ENCODE measurements at regions not wholly inside any gene's neighbourhood (a gene's known extent, or its start where the extent isn't known, plus 50 kb on each side); places are given as distances from the start of the nearest gene placed in this dataset.
"Not testable (repeated sequence)": the region's sequence is repeated elsewhere in the genome, so short reads cannot be mapped to it uniquely, and the experiment has no call there.

- DNase-seq (ENCODE audit: low read depth, low spot score) (no peak), ATAC-seq (no peak)
- Histone ChIP-seq H3K9me3 (ENCODE audit: control insufficient read depth, insufficient read depth, low read depth, low read length) (no peaks in the 10 kb centered on the region), H3K4me1 (ENCODE audit: control insufficient read depth, insufficient read depth, low read length) (no peaks in the 10 kb centered on the region), H3K36me3 (ENCODE audit: control insufficient read depth, insufficient read depth, low read length) (no peaks in the 10 kb centered on the region), H3K27me3 (ENCODE audit: control insufficient read depth, insufficient read depth, low read length) (no peaks in the 10 kb centered on the region), H3K4me3 (ENCODE audit: low read depth in 2 of 2, low read length in 2 of 2) (no peak overlapping the region), H3K27ac (ENCODE audit: low read length) (no peak overlapping the region)
- BruUV-seq (replicated peaks) = no TSS peak
- in situ Hi-C loops (cut with HindIII; ENCODE audit: low pct_unique_long_range_greater_than_20kb, low sequenced_read_pairs) = no loop called here
- POLR2A ChIA-PET = no interaction called here
- CTCF ChIA-PET = no interaction called here
- no peak for TF ChIP-seq SIN3A (IDR thresholded peaks at IDR 0.05; ENCODE audit: borderline replicate concordance, insufficient read depth, low read depth, low read length)
- no peak for TF ChIP-seq REST (IDR thresholded peaks at IDR 0.05; ENCODE audit: insufficient read depth in 1 of 2, low read depth in 2 of 2, low read length in 1 of 2)
- no peak for TF ChIP-seq POLR2AphosphoS5 (IDR thresholded peaks at IDR 0.05; ENCODE audit: low read depth, low read length)
- TF ChIP-seq TCF7L2 (IDR thresholded peaks at IDR 0.05; ENCODE audit: low read depth, low read length) = no peak
- no peak for TF ChIP-seq CTCF (IDR thresholded peaks at IDR 0.05)
- intact Hi-C loops (cut with micrococcal nuclease; ENCODE audit: unreplicated experiment) = no loop called here
Observed at GRCh38 chr1:81252471-81253151, 548.1 kb upstream of the ADGRL2 start.

- H3K36me3 ChIP-seq (ENCODE audit: control insufficient read depth, insufficient read depth, low read length); POLR2A ChIA-PET; H3K27ac ChIP-seq (ENCODE audit: low read length); H3K4me3 ChIP-seq (ENCODE audit: low read depth in 2 of 2, low read length in 2 of 2); ATAC-seq; H3K9me3 ChIP-seq (ENCODE audit: control insufficient read depth, insufficient read depth, low read depth, low read length); H3K27me3 ChIP-seq (ENCODE audit: control insufficient read depth, insufficient read depth, low read length); intact Hi-C loops (cut with micrococcal nuclease; ENCODE audit: unreplicated experiment); BruUV-seq (replicated peaks); in situ Hi-C loops (cut with HindIII; ENCODE audit: low pct_unique_long_range_greater_than_20kb, low sequenced_read_pairs); CTCF ChIA-PET; H3K4me1 ChIP-seq (ENCODE audit: control insufficient read depth, insufficient read depth, low read length); DNase-seq (ENCODE audit: low read depth, low spot score): not testable (repeated sequence)
Observed at GRCh38 chr1:81250825-81251224, 549.9 kb upstream of the ADGRL2 start.

- in situ Hi-C loops (cut with HindIII; ENCODE audit: low pct_unique_long_range_greater_than_20kb, low sequenced_read_pairs); H3K27me3 ChIP-seq (ENCODE audit: control insufficient read depth, insufficient read depth, low read length); H3K4me1 ChIP-seq (ENCODE audit: control insufficient read depth, insufficient read depth, low read length); H3K27ac ChIP-seq (ENCODE audit: low read length); DNase-seq (ENCODE audit: low read depth, low spot score); BruUV-seq (replicated peaks); POLR2A ChIA-PET; intact Hi-C loops (cut with micrococcal nuclease; ENCODE audit: unreplicated experiment); ATAC-seq; H3K4me3 ChIP-seq (ENCODE audit: low read depth in 2 of 2, low read length in 2 of 2); CTCF ChIA-PET; H3K9me3 ChIP-seq (ENCODE audit: control insufficient read depth, insufficient read depth, low read depth, low read length); H3K36me3 ChIP-seq (ENCODE audit: control insufficient read depth, insufficient read depth, low read length): not testable (repeated sequence)
Observed at GRCh38 chr1:81245084-81245715, 555.5 kb upstream of the ADGRL2 start.

- in situ Hi-C loops (cut with HindIII; ENCODE audit: low pct_unique_long_range_greater_than_20kb, low sequenced_read_pairs); H3K27me3 ChIP-seq (ENCODE audit: control insufficient read depth, insufficient read depth, low read length); H3K36me3 ChIP-seq (ENCODE audit: control insufficient read depth, insufficient read depth, low read length); ATAC-seq; H3K4me3 ChIP-seq (ENCODE audit: low read depth in 2 of 2, low read length in 2 of 2); H3K9me3 ChIP-seq (ENCODE audit: control insufficient read depth, insufficient read depth, low read depth, low read length); DNase-seq (ENCODE audit: low read depth, low spot score); BruUV-seq (replicated peaks); POLR2A ChIA-PET; CTCF ChIA-PET; intact Hi-C loops (cut with micrococcal nuclease; ENCODE audit: unreplicated experiment); H3K4me1 ChIP-seq (ENCODE audit: control insufficient read depth, insufficient read depth, low read length); H3K27ac ChIP-seq (ENCODE audit: low read length): not testable (repeated sequence)
Observed at GRCh38 chr1:81244612-81245011, 556.1 kb upstream of the ADGRL2 start.

Measured in Panc1 (cell line).